Loucy (cell line): ENCODE measurements at regions not wholly inside any gene's neighbourhood (a gene's known extent, or its start where the extent isn't known, plus 50 kb on each side); places are given as distances from the start of the nearest gene placed in this dataset.

Experiments
- H2AFZ ChIP-seq: fragments of 200-600 bp; sonication (generic); 2 replicates; pipeline ENCODE4 v1.6.0; 2016; ENCODE audit warnings: antibody characterized with exemption, mild to moderate bottlenecking, low read length, moderate library complexity
- H3F3A ChIP-seq: fragments of 200-600 bp; 2 replicates; pipeline ENCODE4 v1.6.0; 2016; ENCODE audit warnings: antibody characterized with exemption, low read depth, mild to moderate bottlenecking
- H3K27me3 ChIP-seq: fragments of 200-600 bp; sonication (generic); 2 replicates; pipeline ENCODE4 v1.6.1; 2014; ENCODE audit warnings: low read length, mild to moderate bottlenecking; ENCODE audit not compliant: insufficient read depth, poor library complexity, severe bottlenecking
- H3K36me3 ChIP-seq: fragments of 200-600 bp; sonication (generic); 2 replicates; pipeline ENCODE4 v1.6.1; 2016; ENCODE audit warnings: low read length; ENCODE audit not compliant: insufficient read depth
- H3K4me1 ChIP-seq: fragments of 200-600 bp; sonication (generic); 2 replicates; pipeline ENCODE4 v1.5.1; 2014; ENCODE audit warnings: low read length, mild to moderate bottlenecking; ENCODE audit not compliant: insufficient read depth, poor library complexity, severe bottlenecking
- H3K4me2 ChIP-seq: fragments of 200-600 bp; sonication (generic); 2 replicates; pipeline ENCODE4 v1.6.0; 2014; ENCODE audit warnings: antibody characterized with exemption, low read length, low read depth, mild to moderate bottlenecking; ENCODE audit not compliant: poor library complexity, severe bottlenecking
- H3K4me3 ChIP-seq: fragments of 200-600 bp; sonication (generic); 2 replicates; pipeline ENCODE4 v1.5.1; 2014; ENCODE audit warnings: low read length, mild to moderate bottlenecking, mixed read lengths; ENCODE audit not compliant: poor library complexity, severe bottlenecking
- H3K79me2 ChIP-seq: fragments of 200-600 bp; sonication (generic); 2 replicates; pipeline ENCODE4 v1.6.1; 2014; ENCODE audit warnings: low read length; ENCODE audit not compliant: insufficient read depth
- H3K9ac ChIP-seq: fragments of 200-600 bp; sonication (generic); 2 replicates; pipeline ENCODE4 v1.6.0; 2014; ENCODE audit warnings: mild to moderate bottlenecking, low read depth, low read length, moderate library complexity; ENCODE audit not compliant: poor library complexity, severe bottlenecking
- H3K9me2 ChIP-seq: fragments of 200-600 bp; sonication (generic); replicated peaks from 2 replicates; pipeline ENCODE4 v1.6.1; 2016; ENCODE audit warnings: low read depth, low read length, mixed read lengths
- H3K9me3 ChIP-seq: fragments of 200-600 bp; sonication (generic); 2 replicates; pipeline ENCODE4 v1.6.1; 2014; ENCODE audit warnings: mild to moderate bottlenecking, antibody characterized with exemption, low read length, low read depth; ENCODE audit not compliant: insufficient read depth
- H4K20me1 ChIP-seq: fragments of 200-600 bp; sonication (generic); 2 replicates; pipeline ENCODE4 v1.6.0; 2014; ENCODE audit warnings: antibody characterized with exemption, low read length, mild to moderate bottlenecking; ENCODE audit not compliant: insufficient read depth, poor library complexity, severe bottlenecking
- CTCF ChIP-seq: fragments of 200-600 bp; sonication (generic); conservative IDR thresholded peaks from 2 replicates; pipeline ENCODE4 v1.5.1; 2014; ENCODE audit warnings: mild to moderate bottlenecking, antibody characterized with exemption, low read length
- EZH2phosphoT487 ChIP-seq: fragments of 200-600 bp; IDR thresholded peaks from 2 replicates; pipeline ENCODE4 v1.6.1; 2018; ENCODE audit warnings: antibody characterized with exemption, mild to moderate bottlenecking, moderate library complexity, borderline replicate concordance

GRCh38 chr2:74080346-74080745, 67.4 kb downstream of the BOLA3 start:
- Histone ChIP-seq H2AFZ (no peak overlapping the region), H3K4me1 (no peaks in the 10 kb centered on the region), H3K36me3 (peaks cover 82% of the 10 kb centered on the region), H3K9me3 (no peaks in the 10 kb centered on the region), H3K79me2 (peaks cover 20% of the 10 kb centered on the region), H3K4me2 (no peak overlapping the region), H4K20me1 (no peaks in the 10 kb centered on the region), H3K4me3 (no peak overlapping the region), H3K9me2 (no peaks in the 10 kb centered on the region), H3K9ac (no peak overlapping the region), H3F3A (no peaks in the 10 kb centered on the region), H3K27me3 (no peaks in the 10 kb centered on the region)
- no peak for TF ChIP-seq EZH2phosphoT487
- peak; percentile 35 for TF ChIP-seq CTCF

GRCh38 chr2:74081030-74081762, 66.5 kb downstream of the BOLA3 start:
- Histone ChIP-seq H3K4me3 (no peak overlapping the region), H3K9me2 (no peaks in the 10 kb centered on the region), H3K4me1 (no peaks in the 10 kb centered on the region), H3K27me3 (no peaks in the 10 kb centered on the region), H4K20me1 (no peaks in the 10 kb centered on the region), H2AFZ (no peak overlapping the region), H3K4me2 (no peak overlapping the region), H3F3A (no peaks in the 10 kb centered on the region), H3K9me3 (no peaks in the 10 kb centered on the region), H3K9ac (no peak overlapping the region), H3K36me3 (peaks cover 82% of the 10 kb centered on the region), H3K79me2 (peaks cover 20% of the 10 kb centered on the region)
- TF ChIP-seq CTCF = no peak
- TF ChIP-seq EZH2phosphoT487 = no peak

- no peak for TF ChIP-seq CTCF
- TF ChIP-seq EZH2phosphoT487 = no peak
- peaks cover 82% of the 10 kb centered on the region for H3K36me3 ChIP-seq
Measured at GRCh38 chr2:74081763-74082110, 66.0 kb downstream of the BOLA3 start.

More at GRCh38 chr2:74081763-74082110, 66.0 kb downstream of the BOLA3 start:
- H3K79me2 ChIP-seq = peaks cover 20% of the 10 kb centered on the region
- H3K27me3 ChIP-seq = no peaks in the 10 kb centered on the region
- H3K4me1 ChIP-seq = no peaks in the 10 kb centered on the region
- H3K9me2 ChIP-seq = no peaks in the 10 kb centered on the region
- H4K20me1 ChIP-seq = no peaks in the 10 kb centered on the region
- H3K4me2 ChIP-seq = no peak overlapping the region
- no peaks in the 10 kb centered on the region for H3K9me3 ChIP-seq
- no peak overlapping the region for H3K4me3 ChIP-seq
- no peak overlapping the region for H2AFZ ChIP-seq
- no peak overlapping the region for H3K9ac ChIP-seq
- H3F3A ChIP-seq = no peaks in the 10 kb centered on the region
